ENCODE measurements at regions not wholly inside any gene's neighbourhood (a gene's known extent, or its start where the extent isn't known, plus 50 kb on each side); places are given as distances from the start of the nearest gene placed in this dataset.

DNA sequence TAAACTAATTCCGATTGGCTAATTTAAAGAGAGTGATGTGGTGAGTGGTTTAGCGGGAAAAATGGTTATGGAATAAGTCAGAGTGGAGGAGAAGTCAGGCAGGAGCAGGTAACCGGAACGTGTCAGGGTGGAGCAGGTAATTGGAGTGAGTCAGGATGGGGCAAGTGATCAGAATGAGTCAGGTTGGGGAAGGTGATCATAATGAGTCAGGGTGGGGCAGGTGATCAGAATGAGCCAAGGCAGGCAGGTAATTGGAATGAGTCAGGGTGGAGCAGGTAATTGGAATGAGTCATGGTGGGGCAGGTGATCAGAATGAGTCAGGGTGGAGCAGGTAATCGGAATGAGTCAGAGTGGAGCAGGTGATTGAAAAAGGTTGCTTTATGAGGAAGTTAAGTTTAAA lies 101.4 kb downstream of the TMEM167A start:
- ChIA-PET CTCF (no interaction called here), POLR2A (no interaction called here), RAD21 (ENCODE audit: unreplicated experiment) (no interaction called here), SMC1A (ENCODE audit: uncharacterized antibody, unreplicated experiment) (no interaction called here)
- WGBS (ENCODE audit: insufficient coverage, insufficient replicate concordance, low lambda C conversion rate, missing lambda C conversion rate), result 21% methylated on average over 5 of the region's 5 CpGs
- no peaks in the 10 kb centered on the region for H4K20me1 ChIP-seq (ENCODE audit: control insufficient read depth, insufficient read depth)
- no peaks in the 10 kb centered on the region for H3K4me1 ChIP-seq (ENCODE audit: control insufficient read depth, insufficient read depth, low read length)
- TF ChIP-seq JUNB (IDR thresholded peaks at IDR 0.05) (peak; percentile 49), SMAD1 (IDR thresholded peaks at IDR 0.05; ENCODE audit: low read depth, partially characterized antibody) (no peak), RELA (IDR thresholded peaks at IDR 0.05; ENCODE audit: borderline replicate concordance, partially characterized antibody) (no peak), POU2F2 (IDR thresholded peaks at IDR 0.05; ENCODE audit: borderline replicate concordance, low read depth, low read length) (no peak), BMI1 (IDR thresholded peaks at IDR 0.05; ENCODE audit: borderline replicate concordance) (no peak), BACH1 (IDR thresholded peaks at IDR 0.05; ENCODE audit: borderline replicate concordance) (no peak), ATF7 (IDR thresholded peaks at IDR 0.05; ENCODE audit: low read depth) (no peak), STAT3 (IDR thresholded peaks at IDR 0.05; ENCODE audit: low read depth, low read length) (no peak), MTA2 (IDR thresholded peaks at IDR 0.05; ENCODE audit: low read depth) (0 out of 2 replicates have a peak, but pooled peaks have one; percentile 12), TARDBP (IDR thresholded peaks at IDR 0.05; ENCODE audit: borderline replicate concordance) (no peak), RCOR1 (conservative IDR thresholded peaks at IDR 0.05; ENCODE audit: low read depth, low read length) (no peak), PAX8 (IDR thresholded peaks at IDR 0.05) (no peak), NFIC (IDR thresholded peaks at IDR 0.05; ENCODE audit: low read depth, low read length) (no peak), TCF12 (IDR thresholded peaks at IDR 0.05; ENCODE audit: low read depth, low read length) (no peak)
- TF ChIP-seq, protein P1, sequence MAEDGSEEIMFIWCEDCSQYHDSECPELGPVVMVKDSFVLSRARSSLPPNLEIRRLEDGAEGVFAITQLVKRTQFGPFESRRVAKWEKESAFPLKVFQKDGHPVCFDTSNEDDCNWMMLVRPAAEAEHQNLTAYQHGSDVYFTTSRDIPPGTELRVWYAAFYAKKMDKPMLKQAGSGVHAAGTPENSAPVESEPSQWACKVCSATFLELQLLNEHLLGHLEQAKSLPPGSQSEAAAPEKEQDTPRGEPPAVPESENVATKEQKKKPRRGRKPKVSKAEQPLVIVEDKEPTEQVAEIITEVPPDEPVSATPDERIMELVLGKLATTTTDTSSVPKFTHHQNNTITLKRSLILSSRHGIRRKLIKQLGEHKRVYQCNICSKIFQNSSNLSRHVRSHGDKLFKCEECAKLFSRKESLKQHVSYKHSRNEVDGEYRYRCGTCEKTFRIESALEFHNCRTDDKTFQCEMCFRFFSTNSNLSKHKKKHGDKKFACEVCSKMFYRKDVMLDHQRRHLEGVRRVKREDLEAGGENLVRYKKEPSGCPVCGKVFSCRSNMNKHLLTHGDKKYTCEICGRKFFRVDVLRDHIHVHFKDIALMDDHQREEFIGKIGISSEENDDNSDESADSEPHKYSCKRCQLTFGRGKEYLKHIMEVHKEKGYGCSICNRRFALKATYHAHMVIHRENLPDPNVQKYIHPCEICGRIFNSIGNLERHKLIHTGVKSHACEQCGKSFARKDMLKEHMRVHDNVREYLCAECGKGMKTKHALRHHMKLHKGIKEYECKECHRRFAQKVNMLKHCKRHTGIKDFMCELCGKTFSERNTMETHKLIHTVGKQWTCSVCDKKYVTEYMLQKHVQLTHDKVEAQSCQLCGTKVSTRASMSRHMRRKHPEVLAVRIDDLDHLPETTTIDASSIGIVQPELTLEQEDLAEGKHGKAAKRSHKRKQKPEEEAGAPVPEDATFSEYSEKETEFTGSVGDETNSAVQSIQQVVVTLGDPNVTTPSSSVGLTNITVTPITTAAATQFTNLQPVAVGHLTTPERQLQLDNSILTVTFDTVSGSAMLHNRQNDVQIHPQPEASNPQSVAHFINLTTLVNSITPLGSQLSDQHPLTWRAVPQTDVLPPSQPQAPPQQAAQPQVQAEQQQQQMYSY (CRISPR knock-in tag; IDR thresholded peaks at IDR 0.05), result no peak
- TF ChIP-seq, protein P2, sequence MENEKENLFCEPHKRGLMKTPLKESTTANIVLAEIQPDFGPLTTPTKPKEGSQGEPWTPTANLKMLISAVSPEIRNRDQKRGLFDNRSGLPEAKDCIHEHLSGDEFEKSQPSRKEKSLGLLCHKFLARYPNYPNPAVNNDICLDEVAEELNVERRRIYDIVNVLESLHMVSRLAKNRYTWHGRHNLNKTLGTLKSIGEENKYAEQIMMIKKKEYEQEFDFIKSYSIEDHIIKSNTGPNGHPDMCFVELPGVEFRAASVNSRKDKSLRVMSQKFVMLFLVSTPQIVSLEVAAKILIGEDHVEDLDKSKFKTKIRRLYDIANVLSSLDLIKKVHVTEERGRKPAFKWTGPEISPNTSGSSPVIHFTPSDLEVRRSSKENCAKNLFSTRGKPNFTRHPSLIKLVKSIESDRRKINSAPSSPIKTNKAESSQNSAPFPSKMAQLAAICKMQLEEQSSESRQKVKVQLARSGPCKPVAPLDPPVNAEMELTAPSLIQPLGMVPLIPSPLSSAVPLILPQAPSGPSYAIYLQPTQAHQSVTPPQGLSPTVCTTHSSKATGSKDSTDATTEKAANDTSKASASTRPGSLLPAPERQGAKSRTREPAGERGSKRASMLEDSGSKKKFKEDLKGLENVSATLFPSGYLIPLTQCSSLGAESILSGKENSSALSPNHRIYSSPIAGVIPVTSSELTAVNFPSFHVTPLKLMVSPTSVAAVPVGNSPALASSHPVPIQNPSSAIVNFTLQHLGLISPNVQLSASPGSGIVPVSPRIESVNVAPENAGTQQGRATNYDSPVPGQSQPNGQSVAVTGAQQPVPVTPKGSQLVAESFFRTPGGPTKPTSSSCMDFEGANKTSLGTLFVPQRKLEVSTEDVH (IDR thresholded peaks at IDR 0.05; ENCODE audit: low read depth, partially characterized antibody), result no peak
- TF ChIP-seq, protein P3, sequence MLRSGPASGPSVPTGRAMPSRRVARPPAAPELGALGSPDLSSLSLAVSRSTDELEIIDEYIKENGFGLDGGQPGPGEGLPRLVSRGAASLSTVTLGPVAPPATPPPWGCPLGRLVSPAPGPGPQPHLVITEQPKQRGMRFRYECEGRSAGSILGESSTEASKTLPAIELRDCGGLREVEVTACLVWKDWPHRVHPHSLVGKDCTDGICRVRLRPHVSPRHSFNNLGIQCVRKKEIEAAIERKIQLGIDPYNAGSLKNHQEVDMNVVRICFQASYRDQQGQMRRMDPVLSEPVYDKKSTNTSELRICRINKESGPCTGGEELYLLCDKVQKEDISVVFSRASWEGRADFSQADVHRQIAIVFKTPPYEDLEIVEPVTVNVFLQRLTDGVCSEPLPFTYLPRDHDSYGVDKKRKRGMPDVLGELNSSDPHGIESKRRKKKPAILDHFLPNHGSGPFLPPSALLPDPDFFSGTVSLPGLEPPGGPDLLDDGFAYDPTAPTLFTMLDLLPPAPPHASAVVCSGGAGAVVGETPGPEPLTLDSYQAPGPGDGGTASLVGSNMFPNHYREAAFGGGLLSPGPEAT (IDR thresholded peaks at IDR 0.05; ENCODE audit: low read depth), result no peak
- no peaks in the 10 kb centered on the region for H3K36me3 ChIP-seq (ENCODE audit: control insufficient read depth in 2 of 2, insufficient read depth in 2 of 2, low read length in 1 of 2)
- FAIRE-seq, result no peak
- in situ Hi-C loops (cut with MboI) (no loop called here), intact Hi-C loops (cut with micrococcal nuclease; ENCODE audit: unreplicated experiment) (no loop called here)
- no peaks in the 10 kb centered on the region for H3K27me3 ChIP-seq (replicated peaks in 1 of 2; ENCODE audit: control insufficient read depth in 2 of 2, insufficient read depth in 2 of 2, low read length in 1 of 2)
- BruUV-seq (replicated peaks), result no TSS peak
- peak; percentile 29; the same call in 1 of the 3 replicates for ATAC-seq
- no peaks in the 10 kb centered on the region for H3K79me2 ChIP-seq (ENCODE audit: control insufficient read depth, insufficient read depth, low read length)
- H3K27ac ChIP-seq (ENCODE audit: control insufficient read depth, insufficient read depth), result no peak overlapping the region
- no peak overlapping the region for H3K9ac ChIP-seq (ENCODE audit: control insufficient read depth, insufficient read depth, low read length)
- no peak overlapping the region for H3K4me2 ChIP-seq (ENCODE audit: control insufficient read depth, insufficient read depth)
- no peaks in the 10 kb centered on the region; the same call in 2 of the 3 replicates for H3K9me3 ChIP-seq (replicated peaks; ENCODE audit: control insufficient read depth, insufficient read depth, low read length)
- no peak overlapping the region for H3K4me3 ChIP-seq
- no peak for DNase-seq (ENCODE audit: low read depth, low spot score)
- H2AFZ ChIP-seq (ENCODE audit: control insufficient read depth, low read depth, low read length), result no peak overlapping the region

All from GM12878 (cell line).